GM12872 (cell line): ENCODE measurements at regions not wholly inside any gene's neighbourhood (a gene's known extent, or its start where the extent isn't known, plus 50 kb on each side); places are given as distances from the start of the nearest gene placed in this dataset.

Experiments
- CTCF ChIP-seq: IDR thresholded peaks from 3 replicates; pipeline ENCODE4 v1.5.1; 2011; ENCODE audit warnings: low read depth, mild to moderate bottlenecking, low read length, moderate library complexity; ENCODE audit not compliant: insufficient read depth

- TF ChIP-seq CTCF, result 0 out of 3 replicates have a peak, but pooled peaks have one; percentile 14
Measured at GRCh38 chr2:8627019-8627691, 54.7 kb upstream of the ID2 start.

GRCh38 chr2:8627692-8628085 is 54.2 kb upstream of the ID2 start:
- TF ChIP-seq CTCF, result no peak

- peak; percentile 31; the same call in 2 of the 3 replicates for TF ChIP-seq CTCF
Measured at GRCh38 chr2:8628179-8628865, 53.5 kb upstream of the ID2 start.

GRCh38 chr2:8628866-8629209 is 53.0 kb upstream of the ID2 start:
- TF ChIP-seq CTCF, result no peak

- no peak for TF ChIP-seq CTCF
Measured at GRCh38 chr2:8629402-8629801, 52.5 kb upstream of the ID2 start.

GRCh38 chr2:8630676-8631464 is 51.0 kb upstream of the ID2 start:
- TF ChIP-seq CTCF, result no peak

- no peak for TF ChIP-seq CTCF
Measured at GRCh38 chr2:8631465-8632005, 50.3 kb upstream of the ID2 start.
